GM21381 (cell line): ENCODE measurements at regions not wholly inside any gene's neighbourhood (a gene's known extent, or its start where the extent isn't known, plus 50 kb on each side); places are given as distances from the start of the nearest gene placed in this dataset.

Experiments used
- ATAC-seq: cut with Tn5 transposase; IDR thresholded peaks from one replicate; pipeline ENCODE4 v1.9.1; 2021; ENCODE audit warnings: mild to moderate bottlenecking, moderate library complexity; ENCODE audit not compliant: unreplicated experiment

DNA sequence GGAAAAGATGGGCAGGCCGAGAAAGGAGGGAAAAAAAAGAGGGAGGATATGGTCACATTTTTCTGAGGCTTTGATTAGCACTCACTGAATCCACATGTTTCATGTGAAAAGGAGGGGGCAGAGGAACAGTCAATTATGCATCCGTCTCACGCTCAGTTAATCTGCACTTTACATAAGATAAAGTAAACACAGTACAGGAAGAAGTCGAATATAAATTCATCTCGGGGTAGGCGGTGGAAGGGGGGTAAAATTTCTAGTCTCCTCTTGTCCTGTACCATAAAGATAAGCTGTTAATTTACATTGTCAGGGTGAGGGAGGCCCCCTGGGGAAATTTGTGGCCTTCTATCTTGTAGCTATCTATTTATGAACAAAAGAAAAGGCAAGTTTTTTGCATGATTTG is 73.1 kb upstream of the CES5A start:
- ATAC-seq = no peak

DNA sequence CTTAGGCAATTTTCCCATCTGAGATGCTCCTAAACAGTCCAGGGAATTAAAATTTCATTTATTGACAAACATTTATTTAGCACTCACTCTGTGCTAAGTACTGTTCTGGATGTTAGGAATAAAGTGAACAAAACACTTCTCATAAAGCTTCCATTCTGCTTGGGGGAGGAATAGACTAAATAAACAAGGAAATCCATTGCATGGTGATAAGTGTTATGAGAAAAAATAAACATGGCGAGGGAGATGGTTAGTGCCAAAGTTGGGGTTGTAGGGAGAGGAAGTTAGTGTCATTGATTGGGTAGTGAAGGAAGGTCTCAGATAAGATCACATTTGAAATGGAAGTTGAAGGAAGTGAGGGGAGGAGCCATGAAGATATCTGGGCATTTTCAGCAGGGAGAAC is 72.2 kb upstream of the CES5A start:
- ATAC-seq = no peak

DNA sequence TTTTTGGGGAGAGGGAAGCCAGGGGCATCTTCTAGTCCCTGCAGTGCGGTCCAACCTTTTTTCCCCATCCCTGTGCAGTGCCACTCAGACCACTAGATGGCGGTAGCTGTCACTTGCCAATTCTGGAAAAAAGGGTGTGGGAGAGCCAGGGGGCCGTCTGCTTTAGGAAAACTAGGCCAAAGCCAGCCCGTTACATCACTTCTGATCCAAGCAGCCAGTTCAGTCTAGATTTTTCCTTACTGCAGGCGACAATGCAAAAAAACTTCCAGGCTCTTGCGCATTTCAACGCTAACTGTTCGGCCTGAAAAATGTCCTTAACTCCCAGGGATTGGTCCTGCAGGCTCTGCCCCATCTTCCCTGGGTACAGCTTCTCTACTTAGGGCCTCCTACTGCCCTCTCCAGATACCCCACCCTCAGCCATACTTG is 69.2 kb upstream of the CES5A start:
- ATAC-seq = no peak

DNA sequence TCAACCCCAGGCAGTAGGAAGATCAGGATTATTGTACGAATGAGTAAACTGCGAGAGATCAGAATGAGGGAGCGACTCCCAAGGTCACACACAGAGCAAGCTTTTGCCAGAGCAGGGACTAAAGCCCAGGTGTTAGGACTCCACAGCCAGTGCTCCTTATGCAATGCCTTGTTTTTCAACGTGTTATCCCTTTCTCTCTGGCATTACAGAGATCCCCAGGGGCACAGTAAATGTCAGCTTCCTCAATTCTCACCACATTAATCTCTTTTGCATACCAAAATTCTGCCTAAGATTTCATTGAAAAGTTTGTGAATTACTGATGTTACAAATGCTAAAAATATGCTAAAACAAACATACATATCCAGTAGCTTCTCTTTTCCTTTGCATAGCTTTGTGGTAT is 68.1 kb upstream of the CES5A start:
- ATAC-seq = no peak

DNA sequence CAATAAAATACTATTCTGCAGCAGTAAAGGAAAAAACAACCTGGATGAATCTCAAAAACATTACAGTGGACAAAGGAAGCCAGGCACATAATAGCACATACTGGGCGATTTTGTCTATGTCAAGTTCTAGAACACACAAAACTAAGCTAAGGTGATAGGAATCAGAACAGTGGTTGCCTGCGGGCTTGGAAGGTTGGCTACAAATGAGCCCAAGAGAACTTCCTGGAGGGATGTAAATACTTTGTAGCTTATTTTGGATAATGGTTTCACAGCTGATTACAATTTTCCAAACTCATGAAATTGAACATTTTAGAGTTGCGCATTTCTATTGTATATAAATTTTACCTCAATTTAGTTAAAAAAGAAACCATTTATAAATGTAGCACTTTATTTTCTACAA is 67.6 kb upstream of the CES5A start:
- no peak for ATAC-seq

DNA sequence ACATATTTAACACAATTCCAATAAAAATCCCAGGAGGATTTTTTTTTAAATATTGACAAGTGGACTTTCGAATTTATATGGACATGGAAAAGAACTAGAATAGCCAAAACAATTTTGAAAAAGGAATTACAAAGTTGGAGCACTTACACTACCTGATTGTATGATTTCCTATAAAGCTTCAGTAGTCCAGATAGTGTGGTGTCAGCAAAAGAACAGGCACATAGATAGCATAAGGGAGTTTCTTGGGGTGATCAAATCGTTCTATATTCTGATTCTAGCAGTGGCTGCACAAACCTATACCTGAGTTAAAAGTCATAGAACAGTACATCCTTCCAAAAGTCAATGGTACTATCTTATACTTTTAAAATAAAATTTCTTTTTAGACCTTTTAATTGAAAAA is 66.4 kb upstream of the CES5A start:
- no peak for ATAC-seq

DNA sequence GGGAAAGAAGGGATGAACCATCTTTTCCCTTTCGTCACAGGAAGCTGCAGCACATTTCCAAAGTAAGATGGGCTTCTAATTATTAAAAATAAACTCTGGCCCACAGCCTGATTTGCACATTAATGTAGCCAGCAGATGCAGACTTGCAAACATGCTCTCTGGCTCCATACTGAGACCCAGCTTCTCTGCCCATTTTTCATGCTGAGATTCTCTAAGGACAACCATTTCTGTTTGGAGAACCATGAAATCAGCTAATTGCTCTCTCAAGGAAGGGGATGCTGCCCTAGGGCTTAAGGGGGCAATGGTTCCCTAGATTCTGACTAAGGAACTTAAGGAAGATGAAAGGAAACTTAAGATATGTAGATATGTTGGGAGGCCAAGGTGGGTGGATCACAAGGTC is 63.0 kb upstream of the CES5A start:
- no peak for ATAC-seq

DNA sequence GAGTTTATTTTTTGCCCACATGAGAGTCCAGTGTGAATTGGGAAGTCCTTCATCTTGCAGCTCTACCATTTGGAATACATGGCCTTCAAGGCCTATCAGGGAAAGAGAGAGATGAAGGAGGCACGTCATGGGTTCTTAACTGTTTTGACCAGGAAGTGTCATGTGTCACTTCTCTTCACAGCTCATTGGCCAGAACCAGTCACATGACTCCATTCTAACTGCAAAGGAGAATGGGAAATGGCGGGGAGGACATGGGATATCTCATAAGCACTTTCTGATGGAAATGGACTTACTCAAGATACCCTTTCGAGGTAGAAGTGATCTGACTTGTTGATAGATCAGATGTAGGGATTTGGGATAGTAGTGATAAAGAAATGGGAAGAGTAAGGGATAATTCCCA is 57.9 kb upstream of the CES5A start:
- no peak for ATAC-seq

DNA sequence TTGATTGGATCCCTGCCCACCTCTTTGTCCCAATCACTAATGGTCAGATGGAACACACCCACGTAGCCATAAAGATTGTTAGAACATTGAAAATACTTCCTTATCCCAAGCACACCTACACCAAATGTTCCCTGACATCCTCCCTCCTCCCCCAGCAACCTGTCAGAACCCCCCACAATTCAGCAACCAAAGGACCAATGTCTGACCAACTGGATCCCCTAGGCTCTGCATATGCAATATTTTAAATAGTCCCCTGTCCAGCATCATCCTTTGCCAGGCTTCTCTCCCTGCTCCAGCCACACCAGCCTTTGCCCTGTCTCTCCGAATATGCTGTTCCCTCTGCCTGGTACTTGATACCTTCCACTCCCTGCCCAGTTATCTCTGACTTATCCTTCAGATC is 54.9 kb upstream of the CES5A start:
- no peak for ATAC-seq

DNA sequence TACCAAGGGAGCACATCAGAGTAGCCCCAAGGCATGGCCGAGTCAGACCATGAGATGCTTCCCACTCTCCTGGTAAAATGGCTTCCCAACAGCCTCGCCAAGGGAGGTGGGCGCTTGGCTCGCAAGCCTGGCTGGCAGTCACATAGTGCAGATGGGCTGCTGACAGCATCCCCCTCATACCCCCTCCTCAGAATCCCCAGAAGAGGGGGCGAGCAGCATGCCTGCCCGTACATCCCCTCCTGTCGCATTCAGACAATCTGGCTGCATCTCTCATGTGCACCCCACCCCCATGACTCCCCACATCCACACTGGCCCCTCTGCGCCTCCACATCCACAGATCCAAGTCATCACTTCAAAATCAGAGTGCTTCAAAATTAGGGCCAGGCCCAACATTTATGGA is 54.0 kb upstream of the CES5A start:
- ATAC-seq = no peak

DNA sequence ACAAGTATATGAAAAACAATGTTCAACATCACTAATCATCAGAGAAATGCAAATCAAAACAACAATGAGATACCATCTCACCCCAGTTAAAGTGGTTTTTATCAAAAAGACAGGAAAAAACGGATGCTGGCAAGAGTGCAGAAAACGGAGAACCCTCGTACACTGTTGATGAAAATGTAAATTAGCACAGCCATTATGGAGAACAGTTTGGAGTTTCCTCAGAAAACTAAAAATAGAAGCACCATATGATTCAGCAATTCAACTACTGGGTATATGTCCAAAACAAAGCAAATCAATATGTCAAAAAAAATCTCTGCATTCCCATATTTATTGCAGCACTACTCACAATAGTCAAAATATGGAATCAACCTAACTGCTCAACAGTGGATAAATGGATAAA is 50.1 kb upstream of the CES5A start:
- ATAC-seq = no peak
